Peyer's patch (tissue), 4 donors: ENCODE measurements at regions not wholly inside any gene's neighbourhood (a gene's known extent, or its start where the extent isn't known, plus 50 kb on each side); places are given as distances from the start of the nearest gene placed in this dataset.

ENCODE experiments used
- POLR2A ChIP-seq, 2 donors: fragments of 450-650 bp; IDR thresholded peaks; one replicate each; pipeline ENCODE4 v1.5.1; 2017; ENCODE audit warnings: antibody characterized with exemption in 2 of 2, mild to moderate bottlenecking in 2 of 2, moderate library complexity in 2 of 2
- TF ChIP-seq, protein P1 (sequence below), 6 experiments: fragments of 450-650 bp in 4 of 6; fragments of 200-600 bp in 2 of 6; sonication (generic) in 1 of 6; IDR thresholded peaks; one replicate each; pipeline ENCODE4 v1.5.1; 2017 to 2019; ENCODE audit warnings: antibody characterized with exemption in 6 of 6, mild to moderate bottlenecking in 3 of 6, moderate library complexity in 1 of 6

GRCh38 chr20:51299413-51299812 lies 243.1 kb downstream of the NFATC2 start:
- TF ChIP-seq, protein P1, sequence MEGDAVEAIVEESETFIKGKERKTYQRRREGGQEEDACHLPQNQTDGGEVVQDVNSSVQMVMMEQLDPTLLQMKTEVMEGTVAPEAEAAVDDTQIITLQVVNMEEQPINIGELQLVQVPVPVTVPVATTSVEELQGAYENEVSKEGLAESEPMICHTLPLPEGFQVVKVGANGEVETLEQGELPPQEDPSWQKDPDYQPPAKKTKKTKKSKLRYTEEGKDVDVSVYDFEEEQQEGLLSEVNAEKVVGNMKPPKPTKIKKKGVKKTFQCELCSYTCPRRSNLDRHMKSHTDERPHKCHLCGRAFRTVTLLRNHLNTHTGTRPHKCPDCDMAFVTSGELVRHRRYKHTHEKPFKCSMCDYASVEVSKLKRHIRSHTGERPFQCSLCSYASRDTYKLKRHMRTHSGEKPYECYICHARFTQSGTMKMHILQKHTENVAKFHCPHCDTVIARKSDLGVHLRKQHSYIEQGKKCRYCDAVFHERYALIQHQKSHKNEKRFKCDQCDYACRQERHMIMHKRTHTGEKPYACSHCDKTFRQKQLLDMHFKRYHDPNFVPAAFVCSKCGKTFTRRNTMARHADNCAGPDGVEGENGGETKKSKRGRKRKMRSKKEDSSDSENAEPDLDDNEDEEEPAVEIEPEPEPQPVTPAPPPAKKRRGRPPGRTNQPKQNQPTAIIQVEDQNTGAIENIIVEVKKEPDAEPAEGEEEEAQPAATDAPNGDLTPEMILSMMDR (IDR thresholded peaks at IDR 0.05) = no peak
- no peak for TF ChIP-seq POLR2A (IDR thresholded peaks at IDR 0.05)
